Spinal cord (tissue), 9 donors: ENCODE measurements at regions not wholly inside any gene's neighbourhood (a gene's known extent, or its start where the extent isn't known, plus 50 kb on each side); places are given as distances from the start of the nearest gene placed in this dataset.

Experiments
- DNase-seq, 6 donors: peaks; one replicate each; pipeline versions ENCODE4 v3.0.0 to v3.0.0-alpha.2; 2013 to 2015; ENCODE audit warnings: low spot score in 6 of 6, low read depth in 4 of 6
- H3K27ac ChIP-seq: one replicate; pipeline ENCODE4 v1.5.1; 2013; ENCODE audit warnings: low read depth, low read length, control low read depth
- H3K27me3 ChIP-seq: one replicate; pipeline ENCODE4 v1.6.1; 2013; ENCODE audit warnings: low read length; ENCODE audit not compliant: control insufficient read depth, insufficient read depth
- H3K36me3 ChIP-seq: one replicate; pipeline ENCODE4 v1.6.1; 2013; ENCODE audit warnings: low read length; ENCODE audit not compliant: control insufficient read depth, insufficient read depth
- H3K4me1 ChIP-seq: one replicate; pipeline ENCODE4 v1.6.1; 2013; ENCODE audit warnings: low read length; ENCODE audit not compliant: control insufficient read depth, insufficient read depth
- H3K4me3 ChIP-seq: one replicate; pipeline ENCODE4 v1.5.1; 2013; ENCODE audit warnings: low read depth, low read length, control low read depth
- H3K9me3 ChIP-seq: one replicate; pipeline ENCODE4 v1.6.1; 2013; ENCODE audit warnings: low read length; ENCODE audit not compliant: control insufficient read depth, insufficient read depth
- whole genome bisulfite sequencing: methylation state at CpG from one replicate; pipeline ENCODE4 v1.1.5; 2013; ENCODE audit warnings: missing lambda C conversion rate; ENCODE audit not compliant: insufficient coverage; 5-methylcytosine and 5-hydroxymethylcytosine counted together
- donor health status: healthy.

- 69% methylated on average over 2 of the region's 4 CpGs for WGBS
- H3K9me3 ChIP-seq: no peaks in the 10 kb centered on the region
- H3K27ac ChIP-seq: no peak overlapping the region
- no peak for DNase-seq
- H3K36me3 ChIP-seq: no peaks in the 10 kb centered on the region
- H3K27me3 ChIP-seq: no peaks in the 10 kb centered on the region
- H3K4me1 ChIP-seq: no peaks in the 10 kb centered on the region
- H3K4me3 ChIP-seq: no peak overlapping the region
These were observed 210.2 kb downstream of the ARPP21 start for GRCh38 chr3:35849496-35849895.

GRCh38 chr3:35849963-35850362 is 210.6 kb downstream of the ARPP21 start:
- Histone ChIP-seq H3K4me3 (no peak overlapping the region), H3K27me3 (no peaks in the 10 kb centered on the region), H3K9me3 (no peaks in the 10 kb centered on the region), H3K36me3 (no peaks in the 10 kb centered on the region), H3K4me1 (no peaks in the 10 kb centered on the region), H3K27ac (no peak overlapping the region)
- no CpG with 5 or more reads among the region's 1 CpG for WGBS
- no peak for DNase-seq

GRCh38 chr3:35857004-35857403 is 217.7 kb downstream of the ARPP21 start:
- Histone ChIP-seq H3K27ac (no peak overlapping the region), H3K9me3 (no peaks in the 10 kb centered on the region), H3K4me3 (no peak overlapping the region), H3K27me3 (no peaks in the 10 kb centered on the region), H3K36me3 (no peaks in the 10 kb centered on the region), H3K4me1 (no peaks in the 10 kb centered on the region)
- 100% methylated on average over 2 of the region's 3 CpGs for WGBS
- DNase-seq: no peak

- Histone ChIP-seq H3K36me3 (no peaks in the 10 kb centered on the region), H3K4me1 (no peaks in the 10 kb centered on the region), H3K27ac (no peak overlapping the region), H3K9me3 (no peaks in the 10 kb centered on the region), H3K4me3 (no peak overlapping the region), H3K27me3 (no peaks in the 10 kb centered on the region)
- 77% methylated on average over 2 of the region's 4 CpGs for WGBS
- DNase-seq: no peak
These were observed 222.7 kb downstream of the ARPP21 start for GRCh38 chr3:35862057-35862456.

GRCh38 chr3:35864871-35865270 is 225.5 kb downstream of the ARPP21 start:
- Histone ChIP-seq H3K36me3 (no peaks in the 10 kb centered on the region), H3K9me3 (no peaks in the 10 kb centered on the region), H3K4me1 (no peaks in the 10 kb centered on the region), H3K4me3 (no peak overlapping the region), H3K27me3 (no peaks in the 10 kb centered on the region), H3K27ac (no peak overlapping the region)
- DNase-seq: no peak
- 100% methylated on average over 1 of the region's 2 CpGs for WGBS

GRCh38 chr3:35867791-35868190 is 228.5 kb downstream of the ARPP21 start:
- Histone ChIP-seq H3K4me1 (no peaks in the 10 kb centered on the region), H3K27me3 (no peaks in the 10 kb centered on the region), H3K27ac (no peak overlapping the region), H3K4me3 (no peak overlapping the region), H3K36me3 (no peaks in the 10 kb centered on the region), H3K9me3 (no peaks in the 10 kb centered on the region)
- DNase-seq: no peak

- no peaks in the 10 kb centered on the region for H3K36me3 ChIP-seq
- DNase-seq: peak in 1 of 6 donors; percentile 2
- no peaks in the 10 kb centered on the region for H3K27me3 ChIP-seq
- 9% methylated on average over 1 of the region's 4 CpGs for WGBS
- no peaks in the 10 kb centered on the region for H3K4me1 ChIP-seq
- H3K9me3 ChIP-seq: no peaks in the 10 kb centered on the region
- no peak overlapping the region for H3K4me3 ChIP-seq
- H3K27ac ChIP-seq: no peak overlapping the region
These were observed 231.7 kb downstream of the ARPP21 start for GRCh38 chr3:35871009-35871408.

GRCh38 chr3:35883929-35884328 is 244.6 kb downstream of the ARPP21 start:
- peaks cover 4% of the 10 kb centered on the region for H3K9me3 ChIP-seq
- H3K4me3 ChIP-seq: no peak overlapping the region
- no peak overlapping the region for H3K27ac ChIP-seq
- H3K4me1 ChIP-seq: no peaks in the 10 kb centered on the region
- no peaks in the 10 kb centered on the region for H3K27me3 ChIP-seq
- no peak for DNase-seq
- no peaks in the 10 kb centered on the region for H3K36me3 ChIP-seq
- no CpG with 5 or more reads among the region's 1 CpG for WGBS

- Histone ChIP-seq H3K4me3 (no peak overlapping the region), H3K36me3 (no peaks in the 10 kb centered on the region), H3K27ac (no peak overlapping the region), H3K27me3 (no peaks in the 10 kb centered on the region), H3K9me3 (no peaks in the 10 kb centered on the region), H3K4me1 (no peaks in the 10 kb centered on the region)
- WGBS: 93% methylated on average over 2 of the region's 5 CpGs
- DNase-seq: no peak
These were observed 255.4 kb downstream of the ARPP21 start for GRCh38 chr3:35894735-35895134.

GRCh38 chr3:35899245-35899644 is 259.9 kb downstream of the ARPP21 start:
- Histone ChIP-seq H3K27ac (no peak overlapping the region), H3K9me3 (no peaks in the 10 kb centered on the region), H3K4me1 (no peaks in the 10 kb centered on the region), H3K27me3 (no peaks in the 10 kb centered on the region), H3K4me3 (no peak overlapping the region), H3K36me3 (no peaks in the 10 kb centered on the region)
- no peak for DNase-seq
